GM23338 (cell line): ENCODE measurements at regions not wholly inside any gene's neighbourhood (a gene's known extent, or its start where the extent isn't known, plus 50 kb on each side); places are given as distances from the start of the nearest gene placed in this dataset.

Experiments used
- ATAC-seq: fragments of 200-7000 bp; cut with Tn5 transposase; 3 replicates; pipeline ENCODE4 v1.9.1; 2020
- DNase-seq: peaks from one replicate; pipeline ENCODE4 v3.0.0-alpha.2; 2015; ENCODE audit warnings: low spot score
- H2AFZ ChIP-seq: fragments of 200-600 bp; sonication (generic); 2 replicates; pipeline ENCODE4 v1.8.0; 2016; ENCODE audit warnings: antibody characterized with exemption, mild to moderate bottlenecking, moderate library complexity
- H3F3A ChIP-seq: fragments of 200-600 bp; sonication (generic); replicated peaks from 2 replicates; pipeline ENCODE4 v1.8.0; 2017; ENCODE audit warnings: antibody characterized with exemption, mixed run types, low read depth
- H3K27ac ChIP-seq: fragments of 200-600 bp; sonication (generic); 2 replicates; pipeline ENCODE4 v1.6.1; 2016; ENCODE audit warnings: low read depth
- H3K27me3 ChIP-seq: fragments of 200-600 bp; sonication (generic); 2 replicates; pipeline ENCODE4 v1.8.0; 2016; ENCODE audit warnings: mild to moderate bottlenecking, mixed run types, moderate library complexity; ENCODE audit not compliant: insufficient read depth
- H3K36me3 ChIP-seq: fragments of 200-600 bp; sonication (generic); 2 replicates; pipeline ENCODE4 v1.8.0; 2016; ENCODE audit warnings: mild to moderate bottlenecking; ENCODE audit not compliant: insufficient read depth
- H3K4me1 ChIP-seq: fragments of 200-600 bp; sonication (generic); 2 replicates; pipeline ENCODE4 v1.8.0; 2016; ENCODE audit warnings: mild to moderate bottlenecking, moderate library complexity; ENCODE audit not compliant: insufficient read depth
- H3K4me2 ChIP-seq: fragments of 200-600 bp; sonication (generic); 2 replicates; pipeline ENCODE4 v1.7.1; 2017; ENCODE audit warnings: mixed run types
- H3K4me3 ChIP-seq: fragments of 200-600 bp; sonication (generic); 2 replicates; pipeline ENCODE4 v1.6.1; 2016; ENCODE audit warnings: mixed run types
- H3K79me2 ChIP-seq: fragments of 200-600 bp; sonication (generic); replicated peaks from 2 replicates; pipeline ENCODE4 v1.8.0; 2017; ENCODE audit warnings: mild to moderate bottlenecking; ENCODE audit not compliant: insufficient read depth
- H3K9me2 ChIP-seq: fragments of 200-600 bp; sonication (generic); 2 replicates; pipeline ENCODE4 v1.8.0; 2017; ENCODE audit not compliant: insufficient read depth
- H4K20me1 ChIP-seq: fragments of 200-600 bp; sonication (generic); replicated peaks from 2 replicates; pipeline ENCODE4 v1.8.0; 2017; ENCODE audit warnings: mild to moderate bottlenecking; ENCODE audit not compliant: insufficient read depth
- H3K27ac Mint-ChIP-seq: 2 replicates; pipeline ENCODE4 v1.8.0; 2020; ENCODE audit warnings: inconsistent platforms, mild to moderate bottlenecking, moderate library complexity, mixed read lengths
- H3K27me3 Mint-ChIP-seq: 3 replicates; pipeline ENCODE4 v1.8.0; 2022; ENCODE audit warnings: low read depth, mild to moderate bottlenecking, moderate library complexity, mixed read lengths, inconsistent platforms; ENCODE audit not compliant: insufficient read depth, poor library complexity
- H3K36me3 Mint-ChIP-seq: 3 replicates; pipeline ENCODE4 v1.8.0; 2021; ENCODE audit warnings: low read depth, mild to moderate bottlenecking, inconsistent platforms, moderate library complexity, mixed read lengths
- H3K4me1 Mint-ChIP-seq: 3 replicates; pipeline ENCODE4 v1.8.0; 2020; ENCODE audit warnings: mild to moderate bottlenecking, inconsistent platforms, mixed read lengths
- H3K4me3 Mint-ChIP-seq: 3 replicates; pipeline ENCODE4 v1.8.0; 2021; ENCODE audit warnings: moderate library complexity, mild to moderate bottlenecking, inconsistent platforms, mixed read lengths
- H3K9me3 Mint-ChIP-seq: 3 replicates; pipeline ENCODE4 v1.8.0; 2020; ENCODE audit warnings: moderate library complexity, mild to moderate bottlenecking, inconsistent platforms, mixed read lengths
- EZH2 ChIP-seq: fragments of 200-600 bp; sonication (generic); IDR thresholded peaks from one replicate; pipeline ENCODE4 v1.8.0; 2017; ENCODE audit warnings: antibody characterized with exemption, mild to moderate bottlenecking, low read depth; ENCODE audit not compliant: unreplicated experiment
- EZH2phosphoT487 ChIP-seq: fragments of 200-600 bp; sonication (generic); IDR thresholded peaks from one replicate; pipeline ENCODE4 v1.8.1; 2018; ENCODE audit warnings: antibody characterized with exemption; ENCODE audit not compliant: unreplicated experiment
- JUNB ChIP-seq: IDR thresholded peaks from one replicate; pipeline ENCODE4 v1.6.1; 2016; ENCODE audit warnings: antibody characterized with exemption; ENCODE audit not compliant: unreplicated experiment
- NANOG ChIP-seq: IDR thresholded peaks from 2 replicates; pipeline ENCODE4 v1.6.1; 2016; ENCODE audit warnings: antibody characterized with exemption, borderline replicate concordance
- POLR2AphosphoS5 ChIP-seq: IDR thresholded peaks from 2 replicates; pipeline ENCODE4 v1.6.1; 2016; ENCODE audit warnings: antibody characterized with exemption, low read depth
- ZNF114 ChIP-seq: fragments of 250-450 bp; sonication (Bioruptor Pico); IDR thresholded peaks from 2 replicates; pipeline ENCODE4 v1.5.0; 2020; ENCODE audit warnings: mild to moderate bottlenecking, moderate library complexity
- ZNF331 ChIP-seq: fragments of 250-450 bp; sonication (Bioruptor Pico); IDR thresholded peaks from 2 replicates; pipeline ENCODE4 v1.5.0; 2020; ENCODE audit warnings: low read depth, mild to moderate bottlenecking, moderate library complexity
- TF ChIP-seq, protein P1 (sequence below), 2 experiments: fragments of 200-600 bp in 1 of 2; sonication (generic) in 1 of 2; conservative IDR thresholded peaks; 2 replicates each; pipeline versions ENCODE4 v1.5.1 to v1.6.1; 2016 to 2017; ENCODE audit warnings: antibody characterized with exemption in 2 of 2, low read depth in 2 of 2, mild to moderate bottlenecking in 2 of 2, moderate library complexity in 1 of 2
- TF ChIP-seq, protein P2 (sequence below): IDR thresholded peaks from 2 replicates; pipeline ENCODE4 v1.6.1; 2016; ENCODE audit warnings: antibody characterized with exemption
- TF ChIP-seq, protein P3 (sequence below): IDR thresholded peaks from one replicate; pipeline ENCODE4 v1.6.1; 2018; ENCODE audit warnings: antibody characterized with exemption; ENCODE audit not compliant: unreplicated experiment
- TF ChIP-seq, protein P4 (sequence below): fragments of 250-450 bp; sonication (Bioruptor Pico); IDR thresholded peaks from 2 replicates; pipeline ENCODE4 v1.5.0; 2020; ENCODE audit warnings: mild to moderate bottlenecking, moderate library complexity

DNA sequence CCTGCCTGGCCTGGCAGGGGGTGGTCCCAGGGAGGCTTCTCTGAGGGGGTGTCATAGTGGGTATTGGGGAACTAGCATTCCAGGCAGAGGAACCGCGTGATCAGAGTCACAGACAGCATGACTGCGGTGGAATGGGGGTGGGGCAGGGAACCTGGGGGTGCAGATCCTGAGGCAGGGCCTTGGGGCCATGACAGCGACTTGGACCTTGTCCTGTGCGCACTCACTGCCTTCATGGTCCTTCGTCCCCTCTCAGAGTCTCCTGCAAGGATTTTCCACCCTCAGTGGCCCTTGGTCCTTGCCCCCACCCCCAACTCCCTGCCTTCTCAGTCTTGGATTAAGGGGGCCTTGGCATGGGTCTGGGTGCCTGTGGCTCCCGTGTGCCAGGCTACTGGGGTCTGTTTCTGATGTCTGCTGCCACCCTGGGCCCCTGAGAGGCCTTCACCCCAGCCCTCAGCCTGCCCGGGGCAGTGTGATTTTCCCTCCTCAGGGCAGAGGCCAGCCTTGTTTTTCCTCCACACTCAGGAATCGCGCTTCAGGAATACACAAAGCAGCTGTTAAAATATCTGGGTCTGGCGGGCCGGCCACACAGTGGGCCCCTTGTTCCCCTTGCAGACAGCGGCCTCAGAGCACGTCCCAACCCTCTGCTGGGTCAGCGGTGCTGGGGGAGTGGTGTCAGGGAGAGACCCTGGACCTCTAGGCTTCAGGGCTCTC, 51.6 kb downstream of the GLI2 start:
- peaks cover 7% of the 10 kb centered on the region; the same call in 1 of the 3 replicates for H3K36me3 Mint-ChIP-seq
- H3K27ac Mint-ChIP-seq: peak overlapping the region; percentile 74
- no peak for ATAC-seq
- peaks cover 22% of the 10 kb centered on the region for H3K27me3 Mint-ChIP-seq
- peaks cover 86% of the 10 kb centered on the region for H3K4me1 Mint-ChIP-seq
- Histone ChIP-seq H3K4me3 (no peak overlapping the region), H3F3A (peaks cover 34% of the 10 kb centered on the region), H3K9me2 (no peaks in the 10 kb centered on the region), H3K27me3 (no peaks in the 10 kb centered on the region), H3K36me3 (no peaks in the 10 kb centered on the region), H2AFZ (no peak overlapping the region), H3K79me2 (peaks cover 92% of the 10 kb centered on the region), H3K27ac (peak overlapping the region; percentile 84; the same call in 1 of the 2 replicates), H3K4me1 (peaks cover 63% of the 10 kb centered on the region), H4K20me1 (peaks cover 29% of the 10 kb centered on the region), H3K4me2 (peak overlapping the region; percentile 48)
- TF ChIP-seq, protein P1, sequence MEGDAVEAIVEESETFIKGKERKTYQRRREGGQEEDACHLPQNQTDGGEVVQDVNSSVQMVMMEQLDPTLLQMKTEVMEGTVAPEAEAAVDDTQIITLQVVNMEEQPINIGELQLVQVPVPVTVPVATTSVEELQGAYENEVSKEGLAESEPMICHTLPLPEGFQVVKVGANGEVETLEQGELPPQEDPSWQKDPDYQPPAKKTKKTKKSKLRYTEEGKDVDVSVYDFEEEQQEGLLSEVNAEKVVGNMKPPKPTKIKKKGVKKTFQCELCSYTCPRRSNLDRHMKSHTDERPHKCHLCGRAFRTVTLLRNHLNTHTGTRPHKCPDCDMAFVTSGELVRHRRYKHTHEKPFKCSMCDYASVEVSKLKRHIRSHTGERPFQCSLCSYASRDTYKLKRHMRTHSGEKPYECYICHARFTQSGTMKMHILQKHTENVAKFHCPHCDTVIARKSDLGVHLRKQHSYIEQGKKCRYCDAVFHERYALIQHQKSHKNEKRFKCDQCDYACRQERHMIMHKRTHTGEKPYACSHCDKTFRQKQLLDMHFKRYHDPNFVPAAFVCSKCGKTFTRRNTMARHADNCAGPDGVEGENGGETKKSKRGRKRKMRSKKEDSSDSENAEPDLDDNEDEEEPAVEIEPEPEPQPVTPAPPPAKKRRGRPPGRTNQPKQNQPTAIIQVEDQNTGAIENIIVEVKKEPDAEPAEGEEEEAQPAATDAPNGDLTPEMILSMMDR (conservative IDR thresholded peaks at IDR 0.05; ENCODE audit: low read depth in 2 of 2): no peak
- TF ChIP-seq ZNF331 (no peak), ZNF114 (no peak), POLR2AphosphoS5 (no peak), EZH2 (no peak), NANOG (no peak), JUNB (no peak), EZH2phosphoT487 (no peak)
- TF ChIP-seq, protein P2, sequence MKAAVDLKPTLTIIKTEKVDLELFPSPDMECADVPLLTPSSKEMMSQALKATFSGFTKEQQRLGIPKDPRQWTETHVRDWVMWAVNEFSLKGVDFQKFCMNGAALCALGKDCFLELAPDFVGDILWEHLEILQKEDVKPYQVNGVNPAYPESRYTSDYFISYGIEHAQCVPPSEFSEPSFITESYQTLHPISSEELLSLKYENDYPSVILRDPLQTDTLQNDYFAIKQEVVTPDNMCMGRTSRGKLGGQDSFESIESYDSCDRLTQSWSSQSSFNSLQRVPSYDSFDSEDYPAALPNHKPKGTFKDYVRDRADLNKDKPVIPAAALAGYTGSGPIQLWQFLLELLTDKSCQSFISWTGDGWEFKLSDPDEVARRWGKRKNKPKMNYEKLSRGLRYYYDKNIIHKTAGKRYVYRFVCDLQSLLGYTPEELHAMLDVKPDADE: no peak
- TF ChIP-seq, protein P3, sequence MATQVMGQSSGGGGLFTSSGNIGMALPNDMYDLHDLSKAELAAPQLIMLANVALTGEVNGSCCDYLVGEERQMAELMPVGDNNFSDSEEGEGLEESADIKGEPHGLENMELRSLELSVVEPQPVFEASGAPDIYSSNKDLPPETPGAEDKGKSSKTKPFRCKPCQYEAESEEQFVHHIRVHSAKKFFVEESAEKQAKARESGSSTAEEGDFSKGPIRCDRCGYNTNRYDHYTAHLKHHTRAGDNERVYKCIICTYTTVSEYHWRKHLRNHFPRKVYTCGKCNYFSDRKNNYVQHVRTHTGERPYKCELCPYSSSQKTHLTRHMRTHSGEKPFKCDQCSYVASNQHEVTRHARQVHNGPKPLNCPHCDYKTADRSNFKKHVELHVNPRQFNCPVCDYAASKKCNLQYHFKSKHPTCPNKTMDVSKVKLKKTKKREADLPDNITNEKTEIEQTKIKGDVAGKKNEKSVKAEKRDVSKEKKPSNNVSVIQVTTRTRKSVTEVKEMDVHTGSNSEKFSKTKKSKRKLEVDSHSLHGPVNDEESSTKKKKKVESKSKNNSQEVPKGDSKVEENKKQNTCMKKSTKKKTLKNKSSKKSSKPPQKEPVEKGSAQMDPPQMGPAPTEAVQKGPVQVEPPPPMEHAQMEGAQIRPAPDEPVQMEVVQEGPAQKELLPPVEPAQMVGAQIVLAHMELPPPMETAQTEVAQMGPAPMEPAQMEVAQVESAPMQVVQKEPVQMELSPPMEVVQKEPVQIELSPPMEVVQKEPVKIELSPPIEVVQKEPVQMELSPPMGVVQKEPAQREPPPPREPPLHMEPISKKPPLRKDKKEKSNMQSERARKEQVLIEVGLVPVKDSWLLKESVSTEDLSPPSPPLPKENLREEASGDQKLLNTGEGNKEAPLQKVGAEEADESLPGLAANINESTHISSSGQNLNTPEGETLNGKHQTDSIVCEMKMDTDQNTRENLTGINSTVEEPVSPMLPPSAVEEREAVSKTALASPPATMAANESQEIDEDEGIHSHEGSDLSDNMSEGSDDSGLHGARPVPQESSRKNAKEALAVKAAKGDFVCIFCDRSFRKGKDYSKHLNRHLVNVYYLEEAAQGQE: no peak
- TF ChIP-seq, protein P4, sequence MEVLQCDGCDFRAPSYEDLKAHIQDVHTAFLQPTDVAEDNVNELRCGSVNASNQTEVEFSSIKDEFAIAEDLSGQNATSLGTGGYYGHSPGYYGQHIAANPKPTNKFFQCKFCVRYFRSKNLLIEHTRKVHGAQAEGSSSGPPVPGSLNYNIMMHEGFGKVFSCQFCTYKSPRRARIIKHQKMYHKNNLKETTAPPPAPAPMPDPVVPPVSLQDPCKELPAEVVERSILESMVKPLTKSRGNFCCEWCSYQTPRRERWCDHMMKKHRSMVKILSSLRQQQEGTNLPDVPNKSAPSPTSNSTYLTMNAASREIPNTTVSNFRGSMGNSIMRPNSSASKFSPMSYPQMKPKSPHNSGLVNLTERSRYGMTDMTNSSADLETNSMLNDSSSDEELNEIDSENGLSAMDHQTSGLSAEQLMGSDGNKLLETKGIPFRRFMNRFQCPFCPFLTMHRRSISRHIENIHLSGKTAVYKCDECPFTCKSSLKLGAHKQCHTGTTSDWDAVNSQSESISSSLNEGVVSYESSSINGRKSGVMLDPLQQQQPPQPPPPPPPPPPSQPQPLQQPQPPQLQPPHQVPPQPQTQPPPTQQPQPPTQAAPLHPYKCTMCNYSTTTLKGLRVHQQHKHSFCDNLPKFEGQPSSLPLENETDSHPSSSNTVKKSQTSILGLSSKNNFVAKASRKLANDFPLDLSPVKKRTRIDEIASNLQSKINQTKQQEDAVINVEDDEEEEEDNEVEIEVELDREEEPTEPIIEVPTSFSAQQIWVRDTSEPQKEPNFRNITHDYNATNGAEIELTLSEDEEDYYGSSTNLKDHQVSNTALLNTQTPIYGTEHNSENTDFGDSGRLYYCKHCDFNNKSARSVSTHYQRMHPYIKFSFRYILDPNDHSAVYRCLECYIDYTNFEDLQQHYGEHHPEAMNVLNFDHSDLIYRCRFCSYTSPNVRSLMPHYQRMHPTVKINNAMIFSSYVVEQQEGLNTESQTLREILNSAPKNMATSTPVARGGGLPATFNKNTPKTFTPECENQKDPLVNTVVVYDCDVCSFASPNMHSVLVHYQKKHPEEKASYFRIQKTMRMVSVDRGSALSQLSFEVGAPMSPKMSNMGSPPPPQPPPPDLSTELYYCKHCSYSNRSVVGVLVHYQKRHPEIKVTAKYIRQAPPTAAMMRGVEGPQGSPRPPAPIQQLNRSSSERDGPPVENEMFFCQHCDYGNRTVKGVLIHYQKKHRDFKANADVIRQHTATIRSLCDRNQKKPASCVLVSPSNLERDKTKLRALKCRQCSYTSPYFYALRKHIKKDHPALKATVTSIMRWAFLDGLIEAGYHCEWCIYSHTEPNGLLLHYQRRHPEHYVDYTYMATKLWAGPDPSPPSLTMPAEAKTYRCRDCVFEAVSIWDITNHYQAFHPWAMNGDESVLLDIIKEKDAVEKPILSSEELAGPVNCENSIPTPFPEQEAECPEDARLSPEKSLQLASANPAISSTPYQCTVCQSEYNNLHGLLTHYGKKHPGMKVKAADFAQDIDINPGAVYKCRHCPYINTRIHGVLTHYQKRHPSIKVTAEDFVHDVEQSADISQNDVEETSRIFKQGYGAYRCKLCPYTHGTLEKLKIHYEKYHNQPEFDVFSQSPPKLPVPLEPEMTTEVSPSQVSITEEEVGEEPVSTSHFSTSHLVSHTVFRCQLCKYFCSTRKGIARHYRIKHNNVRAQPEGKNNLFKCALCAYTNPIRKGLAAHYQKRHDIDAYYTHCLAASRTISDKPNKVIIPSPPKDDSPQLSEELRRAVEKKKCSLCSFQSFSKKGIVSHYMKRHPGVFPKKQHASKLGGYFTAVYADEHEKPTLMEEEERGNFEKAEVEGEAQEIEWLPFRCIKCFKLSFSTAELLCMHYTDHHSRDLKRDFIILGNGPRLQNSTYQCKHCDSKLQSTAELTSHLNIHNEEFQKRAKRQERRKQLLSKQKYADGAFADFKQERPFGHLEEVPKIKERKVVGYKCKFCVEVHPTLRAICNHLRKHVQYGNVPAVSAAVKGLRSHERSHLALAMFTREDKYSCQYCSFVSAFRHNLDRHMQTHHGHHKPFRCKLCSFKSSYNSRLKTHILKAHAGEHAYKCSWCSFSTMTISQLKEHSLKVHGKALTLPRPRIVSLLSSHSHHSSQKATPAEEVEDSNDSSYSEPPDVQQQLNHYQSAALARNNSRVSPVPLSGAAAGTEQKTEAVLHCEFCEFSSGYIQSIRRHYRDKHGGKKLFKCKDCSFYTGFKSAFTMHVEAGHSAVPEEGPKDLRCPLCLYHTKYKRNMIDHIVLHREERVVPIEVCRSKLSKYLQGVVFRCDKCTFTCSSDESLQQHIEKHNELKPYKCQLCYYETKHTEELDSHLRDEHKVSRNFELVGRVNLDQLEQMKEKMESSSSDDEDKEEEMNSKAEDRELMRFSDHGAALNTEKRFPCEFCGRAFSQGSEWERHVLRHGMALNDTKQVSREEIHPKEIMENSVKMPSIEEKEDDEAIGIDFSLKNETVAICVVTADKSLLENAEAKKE (CRISPR knock-in tag): no peak
- H3K4me3 Mint-ChIP-seq: peak overlapping the region; percentile 45; the same call in 1 of the 3 replicates
- H3K9me3 Mint-ChIP-seq: no peaks in the 10 kb centered on the region; the same call in 2 of the 3 replicates
- no peak for DNase-seq
